ENCODE measurements at regions not wholly inside any gene's neighbourhood (a gene's known extent, or its start where the extent isn't known, plus 50 kb on each side); places are given as distances from the start of the nearest gene placed in this dataset.

DNA sequence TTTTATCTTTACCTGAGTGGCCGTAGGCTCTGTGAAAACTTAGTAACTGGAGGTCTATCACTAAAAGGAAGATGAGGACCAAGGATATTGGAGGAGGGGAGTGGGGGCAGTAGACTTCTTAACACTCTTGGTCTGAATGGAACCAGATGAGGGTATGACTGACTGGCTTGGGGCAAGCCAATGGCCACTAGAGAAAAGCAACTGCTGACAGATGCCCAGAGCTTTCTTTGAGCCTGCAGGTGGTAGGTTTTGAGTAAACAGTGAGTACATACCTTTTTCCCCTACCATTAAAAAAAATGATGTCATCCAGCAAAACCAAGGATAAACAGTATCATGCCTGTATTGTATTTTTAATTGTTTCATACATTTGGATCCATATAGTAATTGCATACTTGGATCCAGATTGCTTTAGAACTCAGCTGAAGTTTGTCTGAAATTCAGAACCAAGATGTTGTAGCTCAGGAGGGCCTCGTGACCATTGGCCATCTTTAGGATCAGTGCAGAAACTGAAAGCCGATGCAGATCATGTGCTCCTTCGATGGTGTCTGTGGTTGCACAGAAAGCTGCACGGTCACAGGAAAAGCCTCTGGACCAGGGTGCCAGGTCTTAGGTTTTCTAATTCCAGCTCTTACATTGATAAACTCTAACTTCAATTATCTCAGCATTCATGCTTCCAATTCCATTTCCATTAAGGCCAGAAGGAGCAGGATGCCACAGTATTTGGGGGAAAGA lies 131.0 kb downstream of the PDGFRA start:
- DNase-seq (ENCODE audit: low read depth): no peak

DNA sequence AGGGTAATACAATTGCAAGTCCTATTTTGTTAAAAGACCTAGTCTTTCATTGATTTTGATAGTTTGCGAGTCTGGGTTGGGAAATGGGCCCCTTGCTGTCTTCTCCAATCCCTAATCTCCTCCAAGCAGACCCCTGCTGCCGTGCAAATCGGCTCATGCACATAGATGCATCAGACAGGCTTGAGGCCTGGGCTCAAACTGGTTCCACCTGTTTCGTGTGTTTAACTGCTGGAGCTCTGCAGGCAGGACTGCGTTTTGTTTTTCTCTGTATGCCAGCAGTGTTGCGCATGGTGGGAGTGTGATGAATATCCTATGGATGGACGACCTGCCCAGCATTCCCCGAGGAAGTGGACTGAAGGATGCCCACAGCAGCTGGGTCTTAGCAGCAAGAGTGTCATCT lies 133.9 kb downstream of the PDGFRA start:
- DNase-seq (ENCODE audit: low read depth): no peak

DNA sequence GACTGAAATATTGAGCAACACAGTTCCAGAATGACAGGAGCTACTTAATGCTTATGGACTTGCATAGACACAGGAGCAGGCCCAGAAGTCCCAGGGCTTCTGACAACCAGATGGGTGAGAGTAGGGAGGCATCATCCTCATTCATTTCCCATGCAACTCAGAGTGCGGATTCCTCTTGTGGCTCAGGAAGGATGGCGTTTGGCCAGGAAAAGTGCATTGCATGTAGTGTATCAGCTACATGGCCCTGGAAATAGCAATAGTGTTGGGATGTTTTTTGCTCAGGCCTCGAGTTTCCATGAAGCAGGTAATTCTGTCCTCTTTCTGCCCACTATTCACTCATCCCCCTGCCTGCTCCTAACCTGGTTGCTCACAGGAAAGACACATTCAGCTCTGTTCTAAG lies 136.6 kb downstream of the PDGFRA start:
- DNase-seq (ENCODE audit: low read depth): no peak

DNA sequence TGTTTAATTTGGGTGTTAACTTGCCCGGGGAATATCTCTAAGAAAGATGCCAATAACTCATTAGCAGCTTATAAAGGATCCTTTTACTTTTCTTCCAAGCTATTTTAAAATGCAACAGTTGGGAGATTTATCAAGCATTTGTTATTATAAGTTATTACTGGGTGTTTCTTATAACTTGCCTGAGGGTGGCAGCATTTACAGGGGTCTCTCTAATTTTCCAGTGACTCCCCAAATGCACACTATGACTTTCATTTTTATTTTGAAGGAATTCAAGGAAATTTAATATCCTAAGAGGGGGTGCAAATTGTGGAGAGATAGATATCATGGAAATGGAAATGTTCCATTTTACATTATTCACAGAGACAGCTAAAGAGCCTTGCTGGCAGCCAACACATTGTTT lies 138.0 kb downstream of the PDGFRA start:
- no peak for DNase-seq (ENCODE audit: low read depth)

DNA sequence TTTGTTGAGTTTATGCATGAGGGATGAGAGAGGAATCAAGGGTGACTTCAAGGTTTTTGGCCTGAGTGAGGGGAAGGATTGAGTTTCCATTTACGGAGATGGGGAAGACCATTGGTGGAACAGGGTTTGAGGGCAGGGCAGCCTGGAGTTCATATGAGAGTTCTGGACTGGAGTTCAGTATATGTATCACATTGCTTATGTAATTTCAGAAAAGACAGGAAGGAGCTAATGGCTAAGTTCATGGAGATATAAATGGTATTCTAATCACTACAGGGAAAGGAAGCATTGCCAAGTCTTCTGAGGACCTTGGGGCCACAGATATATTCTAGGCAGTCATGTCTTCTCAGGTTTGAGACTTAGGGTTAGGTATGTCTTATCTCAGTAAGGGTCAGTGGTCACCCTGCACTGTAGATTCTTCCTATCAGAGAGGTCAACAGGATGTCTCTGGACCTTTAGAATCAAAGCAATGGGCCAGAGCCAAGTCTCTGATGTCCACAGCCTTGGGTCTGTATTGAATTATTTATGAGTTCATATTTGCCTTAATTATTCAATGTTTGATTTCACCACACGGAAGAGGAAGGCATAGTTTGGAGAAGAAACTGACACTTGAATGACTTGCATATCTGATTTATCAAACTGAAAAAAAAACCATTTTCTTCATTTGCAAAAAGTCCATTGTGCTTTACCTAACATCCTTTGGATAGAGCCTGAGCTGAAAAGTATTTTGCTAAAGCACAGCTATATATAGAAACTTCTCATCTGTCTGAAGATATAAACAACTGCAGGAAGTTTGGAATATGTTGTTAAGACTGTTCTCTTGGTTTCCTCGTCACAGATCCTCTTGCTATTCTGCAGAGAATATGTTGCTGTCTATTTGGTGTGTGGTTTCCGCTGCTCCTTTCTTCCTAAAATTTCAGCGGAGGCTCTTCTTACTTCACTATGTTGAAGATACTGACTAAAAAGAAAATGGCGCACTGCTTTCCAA lies 139.5 kb downstream of the PDGFRA start:
- DNase-seq (ENCODE audit: low read depth): no peak

DNA sequence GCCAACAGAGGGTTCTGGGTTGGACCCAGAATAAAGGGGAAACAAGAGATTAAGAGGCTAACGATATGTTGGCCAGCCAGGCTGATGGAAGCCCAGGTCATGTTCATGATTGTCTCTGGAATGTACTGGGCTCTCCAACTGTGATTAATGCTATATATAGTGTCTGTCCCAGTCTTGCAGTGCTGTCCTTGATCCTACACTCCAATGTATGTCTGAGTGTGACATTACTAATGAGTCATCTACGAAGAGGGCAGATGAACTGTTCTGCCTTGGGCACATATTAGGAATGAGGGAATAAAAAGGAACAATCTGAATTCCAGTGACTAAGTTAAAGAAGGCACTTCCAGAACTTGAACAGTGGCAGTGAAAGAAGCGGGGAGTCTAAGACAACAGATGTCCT lies 142.1 kb downstream of the PDGFRA start:
- DNase-seq (ENCODE audit: low read depth): no peak

DNA sequence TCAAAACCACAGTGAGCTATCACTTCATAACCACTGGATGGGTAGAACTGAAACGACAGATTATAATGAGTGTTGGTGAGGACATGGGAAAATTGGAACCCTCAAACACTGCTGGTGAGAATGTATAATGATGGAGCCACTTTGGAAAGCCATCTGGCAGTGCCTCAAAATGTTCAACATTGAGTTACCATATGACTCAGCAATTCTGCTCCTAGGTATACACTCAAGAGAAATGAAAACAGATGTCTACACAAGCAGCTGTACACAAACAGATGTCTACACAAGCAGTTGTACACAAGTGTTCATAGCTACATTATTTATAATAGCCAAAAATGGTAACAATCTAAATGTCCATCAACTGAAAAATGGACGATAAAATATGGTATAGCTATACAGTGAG lies 143.9 kb downstream of the PDGFRA start:
- no peak for DNase-seq (ENCODE audit: low read depth)

DNA sequence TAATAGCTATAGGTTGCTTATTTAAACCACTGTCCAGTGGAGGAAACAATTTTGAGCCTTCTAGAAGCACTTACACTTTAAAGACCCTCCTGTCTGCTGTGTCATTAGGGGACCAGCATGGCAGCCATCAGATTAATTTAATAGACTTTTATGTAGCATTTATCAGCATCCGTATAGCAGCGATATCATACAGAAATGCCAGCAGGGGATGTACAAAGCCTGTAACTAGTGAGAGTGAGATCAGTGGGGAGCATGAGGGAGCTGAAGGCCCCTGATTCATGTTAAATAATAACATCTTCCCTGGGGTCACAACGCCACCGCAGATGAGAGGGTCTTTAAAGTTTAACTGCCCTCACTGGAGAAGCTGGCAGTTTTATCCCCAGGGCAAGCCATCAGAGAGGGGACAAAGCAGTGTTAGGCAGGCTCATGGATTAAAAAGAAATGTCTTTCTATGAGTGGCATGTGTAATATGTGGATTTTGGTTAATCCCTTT lies 144.7 kb downstream of the PDGFRA start:
- no peak for DNase-seq (ENCODE audit: low read depth)

DNA sequence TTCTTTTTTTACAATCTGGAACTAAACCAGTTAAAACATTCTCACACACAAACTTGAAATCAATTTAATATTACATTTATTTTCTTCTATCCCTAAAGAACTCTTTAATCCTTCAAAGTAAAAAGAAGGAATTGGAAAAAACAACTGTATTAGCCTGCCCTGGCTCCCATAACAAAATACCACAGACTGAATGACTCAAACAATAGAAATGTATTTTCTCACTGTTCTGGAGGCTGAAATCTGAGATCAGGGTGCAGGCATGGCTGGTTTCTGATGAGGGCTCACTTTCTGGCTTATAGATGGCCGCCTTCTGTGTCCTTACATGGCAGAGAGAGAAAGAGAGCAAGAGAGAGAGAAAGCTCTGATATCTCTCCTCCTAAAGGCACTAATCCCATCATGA lies 149.4 kb downstream of the PDGFRA start:
- DNase-seq (ENCODE audit: low read depth): no peak

DNA sequence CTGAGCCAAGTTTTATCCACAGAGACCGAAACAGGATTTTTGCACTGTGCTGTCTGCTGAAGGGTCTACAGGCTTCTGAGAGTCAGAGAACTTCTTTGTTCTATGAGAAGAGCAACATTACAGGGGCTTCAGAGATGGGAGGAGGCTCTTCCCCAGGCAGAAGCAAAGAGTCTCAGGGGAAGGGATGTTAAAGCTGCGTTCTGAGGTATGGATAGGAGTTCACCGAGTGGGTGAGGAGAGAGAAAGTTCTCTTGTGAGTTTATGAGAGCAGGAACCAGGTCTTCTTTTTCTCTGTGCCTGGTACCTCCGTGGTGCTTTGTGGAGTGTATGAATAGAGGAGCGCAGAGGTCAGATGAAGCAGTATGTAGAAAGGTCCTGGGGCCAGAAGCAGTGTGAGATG lies 155.1 kb downstream of the PDGFRA start:
- DNase-seq (ENCODE audit: low read depth): no peak

DNA sequence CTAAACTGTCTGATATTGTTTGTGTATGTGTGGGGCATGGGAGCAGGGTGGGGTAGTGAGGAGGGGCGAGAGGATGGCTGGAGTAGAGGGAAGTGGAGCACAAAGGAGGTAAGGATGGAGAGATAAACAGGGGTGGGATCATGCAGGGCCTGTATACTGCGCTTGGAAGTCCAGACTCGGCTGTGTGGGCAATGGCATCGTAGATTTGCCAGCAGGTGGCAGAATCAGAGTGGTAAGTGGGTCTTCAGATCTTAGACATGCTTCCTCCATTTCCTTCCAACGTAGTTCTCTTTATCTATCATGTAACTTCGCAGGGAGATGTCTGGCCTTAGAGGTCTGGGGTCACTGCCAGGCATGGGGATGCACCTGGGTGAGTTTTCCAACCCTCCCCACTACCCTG lies 155.5 kb downstream of the PDGFRA start:
- peak; percentile 14 for DNase-seq (ENCODE audit: low read depth)

DNA sequence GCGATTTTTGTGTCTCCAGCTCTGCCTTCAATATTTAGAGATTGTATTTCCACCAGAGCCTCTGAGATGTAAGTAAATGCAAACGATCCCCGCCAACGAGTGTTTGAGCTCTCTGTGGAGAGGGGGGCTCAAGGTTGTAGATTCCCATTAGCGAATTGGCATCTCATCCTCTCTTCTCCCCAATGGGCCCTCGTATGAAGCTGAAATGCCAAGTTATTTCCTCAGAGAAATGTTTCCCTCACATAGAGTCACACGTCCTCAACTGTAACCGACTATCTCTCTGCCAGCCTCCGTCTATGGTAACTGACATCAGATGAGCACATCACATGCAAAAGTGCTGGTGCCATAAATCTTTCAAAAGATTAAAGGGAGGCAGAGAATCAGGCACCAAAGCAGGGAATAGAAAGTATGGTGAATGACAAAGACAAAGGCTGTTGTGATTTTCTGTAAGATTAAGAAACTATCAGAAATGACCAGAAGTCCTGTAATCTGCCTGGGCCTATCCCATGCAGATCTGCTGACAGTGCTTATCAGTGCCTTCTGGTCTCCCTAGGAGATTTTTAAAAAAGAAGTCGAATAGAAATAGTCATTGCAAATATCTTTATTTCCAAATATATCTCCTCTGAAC lies 157.1 kb downstream of the PDGFRA start:
- DNase-seq (ENCODE audit: low read depth): no peak

DNA sequence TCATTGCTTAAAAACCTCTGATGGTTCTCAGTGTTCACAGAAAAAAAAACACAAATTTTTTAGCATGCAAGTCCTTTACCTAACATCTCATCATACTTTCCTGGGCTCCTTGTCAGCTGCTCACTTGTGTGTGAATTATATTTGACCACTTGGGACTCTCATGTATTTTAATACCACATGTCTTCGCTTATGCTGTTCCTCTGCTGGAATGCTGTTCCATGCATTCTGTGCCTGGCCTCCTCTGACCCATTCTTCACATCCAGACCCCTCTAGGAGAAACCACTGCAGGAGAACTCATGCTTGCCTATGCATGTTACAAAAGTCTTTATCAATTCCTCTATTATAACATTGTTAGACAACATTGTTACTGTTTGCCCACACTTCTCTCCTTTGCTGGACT lies 157.6 kb downstream of the PDGFRA start:
- DNase-seq (ENCODE audit: low read depth): no peak

DNA sequence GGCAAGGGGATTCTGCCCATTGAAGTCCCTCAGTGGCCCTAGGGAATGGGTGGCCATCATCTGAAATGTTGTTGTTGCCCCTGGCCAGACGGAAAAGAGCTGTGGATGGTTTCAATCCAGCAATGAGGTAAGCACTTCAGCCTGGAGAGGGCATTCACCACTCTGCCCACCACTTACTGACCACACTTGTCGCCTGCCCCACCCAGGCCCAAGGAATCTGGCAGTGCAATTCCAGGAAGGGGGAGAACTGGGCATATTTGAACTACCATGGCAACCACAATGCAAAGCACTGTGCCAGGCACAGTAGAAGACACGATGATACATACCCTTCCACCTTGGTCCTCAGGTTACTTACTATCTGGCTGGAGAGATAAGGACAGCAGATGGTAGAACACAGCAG lies 161.6 kb downstream of the PDGFRA start:
- no peak for DNase-seq (ENCODE audit: low read depth)

DNA sequence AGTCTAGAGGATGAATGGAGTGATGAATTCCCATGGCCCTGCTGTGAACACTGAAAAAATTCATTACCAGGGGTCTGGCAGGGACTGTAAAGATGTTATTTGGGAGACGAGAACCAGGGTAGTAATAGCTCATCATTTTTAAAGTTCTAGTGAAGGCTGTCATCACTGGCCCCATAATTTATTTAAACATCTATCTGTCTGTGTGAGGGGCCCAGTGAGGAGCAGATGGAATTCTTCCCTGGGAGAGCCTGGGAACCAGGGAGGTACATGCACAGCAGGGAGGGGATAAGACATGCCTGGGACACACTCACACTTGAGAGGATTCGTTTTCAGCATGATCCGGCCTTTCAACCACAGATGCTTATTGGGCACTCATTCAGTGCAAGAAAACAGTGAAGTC lies 162.0 kb downstream of the PDGFRA start:
- DNase-seq (ENCODE audit: low read depth): no peak

DNA sequence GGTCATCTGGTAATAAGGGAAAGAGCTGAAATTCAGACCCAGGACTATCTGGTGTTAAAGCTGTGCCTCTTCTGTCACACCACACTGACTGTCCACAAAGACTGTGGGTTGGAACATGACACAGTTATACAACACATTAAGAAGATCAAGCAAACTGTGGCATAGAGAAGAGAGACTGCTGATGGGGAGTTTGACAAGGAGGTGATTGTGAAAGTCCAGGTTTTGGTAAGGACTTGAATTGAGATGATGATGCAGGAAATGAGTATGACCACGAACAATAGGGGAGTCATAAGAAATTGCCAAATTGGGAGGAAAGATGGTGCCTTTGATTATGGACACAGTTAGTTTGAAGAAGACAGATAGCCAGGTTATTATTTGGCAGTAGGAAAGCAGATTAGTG lies 163.4 kb downstream of the PDGFRA start:
- DNase-seq (ENCODE audit: low read depth): no peak

DNA sequence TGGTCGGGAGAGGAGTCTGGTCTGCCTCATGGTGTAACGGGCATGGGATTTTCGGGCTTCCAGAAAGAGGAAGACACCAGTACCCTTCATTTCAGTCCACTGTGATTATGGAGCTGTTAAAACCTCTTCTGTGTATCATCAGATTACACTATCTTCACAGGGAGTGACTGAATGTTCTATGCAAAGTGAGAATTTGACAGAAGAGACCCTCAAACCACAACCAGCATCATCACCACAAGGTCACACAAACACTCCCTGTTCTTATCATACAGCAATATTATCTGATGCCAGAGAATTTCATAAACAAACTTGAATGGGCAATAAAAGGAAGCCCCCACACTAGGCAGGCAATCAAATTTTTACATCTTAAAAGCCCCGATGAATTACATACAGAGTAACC lies 164.2 kb downstream of the PDGFRA start:
- no peak for DNase-seq (ENCODE audit: low read depth)

DNA sequence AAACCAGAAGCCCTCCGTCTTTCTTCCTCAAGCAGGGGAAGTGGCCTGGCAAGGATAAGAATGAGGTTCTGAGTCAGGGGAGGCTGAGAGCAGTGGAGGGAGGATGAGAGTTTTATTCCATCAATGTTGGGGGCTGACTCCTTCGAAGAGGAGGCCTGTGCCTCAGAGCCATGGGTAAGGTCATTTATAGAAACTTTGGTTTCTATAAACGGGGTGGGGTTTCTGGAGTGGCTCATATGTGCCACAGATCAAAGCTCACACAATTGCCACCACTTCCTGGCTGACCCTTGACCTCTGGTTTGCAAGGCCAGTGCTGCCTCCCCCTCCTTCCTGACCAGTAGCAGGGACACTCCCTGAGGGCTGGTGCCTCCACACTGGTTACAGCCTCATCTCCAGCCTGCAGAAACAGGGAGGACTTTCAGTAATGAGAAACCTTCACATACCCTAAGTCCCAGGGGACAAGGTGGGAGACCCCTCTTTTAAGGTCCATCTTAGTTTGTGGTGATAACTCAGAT lies 166.0 kb downstream of the PDGFRA start:
- DNase-seq (ENCODE audit: low read depth): no peak

DNA sequence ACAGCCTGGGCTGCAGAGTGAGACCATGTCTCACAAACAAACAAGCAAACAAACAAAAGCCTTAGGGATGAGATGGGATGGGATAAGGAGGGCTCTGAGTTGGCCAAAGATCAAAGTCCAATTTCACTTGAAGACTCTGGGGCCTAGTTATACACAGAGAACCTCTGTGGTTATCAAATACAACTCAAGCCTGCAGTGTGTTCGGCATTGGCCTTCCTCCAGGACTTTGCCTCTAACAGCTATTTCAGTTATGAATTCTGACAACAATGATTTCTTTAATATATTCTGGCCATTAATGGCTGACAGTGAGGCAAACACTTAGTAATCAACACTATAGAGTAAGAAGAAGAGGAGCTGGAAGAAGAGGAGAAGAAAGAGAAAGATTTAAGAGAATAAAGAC lies 171.1 kb downstream of the PDGFRA start:
- DNase-seq (ENCODE audit: low read depth): no peak

DNA sequence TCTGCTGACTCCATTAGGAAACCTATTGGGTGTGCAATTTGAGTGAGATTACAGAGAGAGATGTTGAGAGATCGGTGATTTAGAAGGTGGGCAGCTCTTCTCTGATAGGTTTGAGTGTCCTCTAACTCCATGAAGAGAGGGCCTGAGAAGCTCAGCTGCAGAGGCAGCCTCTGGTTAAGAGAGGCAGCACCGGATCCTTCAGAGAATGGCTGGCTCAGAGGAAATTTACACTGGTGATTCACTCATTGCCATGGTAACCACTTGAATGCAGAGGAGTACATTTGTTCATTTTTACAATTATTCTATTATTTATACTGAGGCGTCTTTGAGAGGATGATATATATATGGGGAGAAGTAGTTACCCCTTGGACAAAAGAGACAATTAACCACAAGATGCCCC lies 171.7 kb downstream of the PDGFRA start:
- DNase-seq (ENCODE audit: low read depth): peak; percentile 4

DNA sequence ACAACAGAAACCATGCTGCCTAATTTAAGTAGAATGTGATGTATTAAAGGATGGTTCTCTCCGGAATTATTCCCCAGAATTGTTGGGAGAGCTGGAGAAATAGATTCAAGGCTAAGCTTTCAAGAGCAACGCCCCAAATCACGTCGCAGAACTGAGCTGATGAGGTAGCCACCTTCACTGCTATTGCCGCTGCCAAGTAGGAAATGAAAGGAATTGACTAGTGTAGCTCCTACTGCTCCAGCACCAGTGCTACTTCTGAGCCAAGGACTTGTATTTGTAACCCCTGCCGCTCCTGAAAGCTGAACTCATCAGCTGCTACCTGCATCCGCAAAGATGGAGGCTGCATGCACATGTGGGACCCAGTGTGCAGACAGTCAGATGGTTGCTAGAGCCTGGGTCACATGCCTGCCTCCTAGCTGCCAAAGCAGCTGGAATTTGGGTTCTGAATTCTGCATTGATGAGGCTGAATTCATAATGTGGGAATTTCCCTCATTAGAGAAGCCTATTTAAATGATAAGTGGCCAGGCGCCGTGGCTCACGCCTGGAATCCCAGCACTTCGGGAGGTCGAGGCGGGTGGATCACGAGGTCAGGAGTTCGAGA lies 173.9 kb downstream of the PDGFRA start:
- DNase-seq (ENCODE audit: low read depth): no peak

Data from renal cortical epithelial cell (primary cell).